Liver (tissue), 8 donors: ENCODE measurements at regions not wholly inside any gene's neighbourhood (a gene's known extent, or its start where the extent isn't known, plus 50 kb on each side); places are given as distances from the start of the nearest gene placed in this dataset.

ENCODE experiments used
- DNase-seq: peaks from one replicate; pipeline ENCODE4 v3.0.0-alpha.2; 2017; ENCODE audit warnings: low spot score
- H3K27ac ChIP-seq, 2 donors: one replicate each; pipeline ENCODE4 v1.7.0; 2013; ENCODE audit warnings: inconsistent platforms in 2 of 2, low read length in 2 of 2, control low read depth in 1 of 2, low read depth in 1 of 2, mild to moderate bottlenecking in 1 of 2
- H3K27me3 ChIP-seq, 4 donors: one replicate each; pipeline versions ENCODE4 v1.6.1 to v1.7.0; 2013; ENCODE audit warnings: low read length in 3 of 4, inconsistent platforms in 1 of 4, mild to moderate bottlenecking in 1 of 4, moderate library complexity in 1 of 4; ENCODE audit not compliant: control insufficient read depth in 4 of 4, insufficient read depth in 4 of 4
- H3K36me3 ChIP-seq, 4 donors: one replicate each; pipeline versions ENCODE4 v1.6.1 to v1.7.0; 2013; ENCODE audit warnings: low read length in 3 of 4, mild to moderate bottlenecking in 3 of 4, low read depth in 1 of 4, moderate library complexity in 1 of 4; ENCODE audit not compliant: control insufficient read depth in 4 of 4, insufficient read depth in 3 of 4
- H3K4me1 ChIP-seq, 4 donors: one replicate each; pipeline versions ENCODE4 v1.6.1 to v1.7.0; 2013; ENCODE audit warnings: low read length in 3 of 4, mild to moderate bottlenecking in 3 of 4, moderate library complexity in 1 of 4; ENCODE audit not compliant: control insufficient read depth in 4 of 4, insufficient read depth in 4 of 4
- H3K4me3 ChIP-seq, 3 donors: one replicate each; pipeline versions ENCODE4 v1.6.1 to v1.7.0; 2013; ENCODE audit warnings: low read length in 3 of 3, control low read depth in 1 of 3, low read depth in 1 of 3, mild to moderate bottlenecking in 1 of 3
- H3K9ac ChIP-seq, 2 donors: one replicate each; pipeline ENCODE4 v1.7.0; 2013; ENCODE audit warnings: low read length in 2 of 2, mild to moderate bottlenecking in 2 of 2, moderate library complexity in 2 of 2, control low read depth in 1 of 2, low read depth in 1 of 2
- H3K9me3 ChIP-seq, 4 donors: one replicate each; pipeline versions ENCODE4 v1.6.1 to v1.7.0; 2013; ENCODE audit warnings: low read length in 3 of 4; ENCODE audit not compliant: control insufficient read depth in 4 of 4
- ATF3 ChIP-seq: IDR thresholded peaks from 2 replicates; pipeline ENCODE4 v1.6.1; 2016; ENCODE audit warnings: antibody characterized with exemption
- CTCF ChIP-seq: fragments of 150-350 bp; IDR thresholded peaks from 2 replicates; pipeline ENCODE4 v1.5.1; 2017; ENCODE audit warnings: improper control_type of control experiment, low read depth, low read length; ENCODE audit not compliant: missing input control
- EGR1 ChIP-seq, 2 donors: IDR thresholded peaks; 2 replicates each; pipeline ENCODE4 v1.6.1; 2016 to 2018; ENCODE audit warnings: antibody characterized with exemption in 2 of 2, low read depth in 2 of 2
- FOXA1 ChIP-seq: IDR thresholded peaks from 2 replicates; pipeline ENCODE4 v1.6.1; 2016; ENCODE audit warnings: antibody characterized with exemption
- FOXA2 ChIP-seq: IDR thresholded peaks from 2 replicates; pipeline ENCODE4 v1.6.1; 2016; ENCODE audit warnings: antibody characterized with exemption
- GABPA ChIP-seq, 2 donors: IDR thresholded peaks in 1 of 2; conservative IDR thresholded peaks in 1 of 2; 2 replicates each; pipeline ENCODE4 v1.6.1; 2016; ENCODE audit warnings: antibody characterized with exemption in 2 of 2, mild to moderate bottlenecking in 1 of 2, moderate library complexity in 1 of 2
- HNF4A ChIP-seq, 2 donors: conservative IDR thresholded peaks; 2 replicates each; pipeline ENCODE4 v1.6.1; 2016; ENCODE audit warnings: antibody characterized with exemption in 2 of 2, mild to moderate bottlenecking in 2 of 2
- HNF4G ChIP-seq: IDR thresholded peaks from 2 replicates; pipeline ENCODE4 v1.6.1; 2016; ENCODE audit warnings: antibody characterized with exemption
- JUND ChIP-seq, 2 donors: IDR thresholded peaks; 2 replicates each; pipeline ENCODE4 v1.6.1; 2016; ENCODE audit warnings: antibody characterized with exemption in 2 of 2
- MAX ChIP-seq: IDR thresholded peaks from 2 replicates; pipeline ENCODE4 v1.6.1; 2016; ENCODE audit warnings: antibody characterized with exemption
- NR2F2 ChIP-seq: IDR thresholded peaks from 2 replicates; pipeline ENCODE4 v1.6.1; 2016; ENCODE audit warnings: antibody characterized with exemption
- RAD21 ChIP-seq, 2 donors: IDR thresholded peaks; 2 replicates each; pipeline ENCODE4 v1.6.1; 2016; ENCODE audit warnings: antibody characterized with exemption in 2 of 2, mild to moderate bottlenecking in 2 of 2
- TAF1 ChIP-seq: conservative IDR thresholded peaks from 2 replicates; pipeline ENCODE4 v1.6.1; 2016; ENCODE audit warnings: antibody characterized with exemption, mild to moderate bottlenecking
- YY1 ChIP-seq: IDR thresholded peaks from 2 replicates; pipeline ENCODE4 v1.6.1; 2016; ENCODE audit warnings: antibody characterized with exemption, mild to moderate bottlenecking
- WGBS: extraction: QIAGEN DNeasy Blood & Tissue Kit; methylation state at CpG from one replicate; pipeline ENCODE4 v1.1.7; 2013; 5-methylcytosine and 5-hydroxymethylcytosine counted together
- TF ChIP-seq, protein P1 (sequence below): IDR thresholded peaks from 2 replicates; pipeline ENCODE4 v1.6.1; 2016; ENCODE audit warnings: antibody characterized with exemption, mild to moderate bottlenecking
- donor health status: healthy.
- donor health status: healthy.
- donor health status: healthy.
- donor health status: healthy.
- donor health status: healthy.

DNA sequence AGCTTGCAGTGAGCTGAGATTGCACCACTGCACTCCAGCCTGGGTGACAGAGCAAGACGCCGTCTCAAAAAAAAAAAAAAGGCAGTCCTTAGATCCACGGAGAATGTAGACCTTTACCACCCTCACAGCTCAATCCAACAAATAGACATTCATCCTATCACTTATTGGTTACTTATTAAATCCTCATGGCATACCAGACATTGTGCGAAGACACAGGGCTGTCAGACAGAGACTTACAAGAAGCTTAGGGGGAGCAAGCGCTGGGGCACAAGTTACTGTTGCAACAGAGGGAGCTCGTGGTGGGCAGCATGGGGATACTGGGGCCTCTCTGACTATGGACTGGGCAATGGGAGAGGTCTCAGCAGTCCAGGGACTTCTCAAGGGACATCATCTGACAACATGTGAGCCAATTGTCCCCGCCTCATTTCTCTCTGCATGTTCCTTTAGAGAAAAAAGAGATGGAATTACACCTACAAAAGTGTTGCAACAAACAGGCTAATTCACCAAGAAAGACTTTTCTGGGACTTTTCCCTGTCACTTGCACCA lies 82.8 kb upstream of the TNS3 start (continued):
- TF ChIP-seq CTCF (no peak), HNF4A (conservative IDR thresholded peaks at IDR 0.05) (no peak)

GRCh38 chr7:47663851-47664250 lies 81.9 kb upstream of the TNS3 start:
- no peak for DNase-seq
- Histone ChIP-seq H3K9me3 (no peaks in the 10 kb centered on the region), H3K36me3 (no peaks in the 10 kb centered on the region), H3K4me1 (peaks cover 0 to 9% (median 6%) of the 10 kb centered on the region in 4 donors), H3K27me3 (no peaks in the 10 kb centered on the region), H3K9ac (no peak overlapping the region), H3K27ac (no peak overlapping the region), H3K4me3 (no peak overlapping the region)
- WGBS, result 86% methylated on average over 1 of the region's 1 CpG
- TF ChIP-seq, protein P1, sequence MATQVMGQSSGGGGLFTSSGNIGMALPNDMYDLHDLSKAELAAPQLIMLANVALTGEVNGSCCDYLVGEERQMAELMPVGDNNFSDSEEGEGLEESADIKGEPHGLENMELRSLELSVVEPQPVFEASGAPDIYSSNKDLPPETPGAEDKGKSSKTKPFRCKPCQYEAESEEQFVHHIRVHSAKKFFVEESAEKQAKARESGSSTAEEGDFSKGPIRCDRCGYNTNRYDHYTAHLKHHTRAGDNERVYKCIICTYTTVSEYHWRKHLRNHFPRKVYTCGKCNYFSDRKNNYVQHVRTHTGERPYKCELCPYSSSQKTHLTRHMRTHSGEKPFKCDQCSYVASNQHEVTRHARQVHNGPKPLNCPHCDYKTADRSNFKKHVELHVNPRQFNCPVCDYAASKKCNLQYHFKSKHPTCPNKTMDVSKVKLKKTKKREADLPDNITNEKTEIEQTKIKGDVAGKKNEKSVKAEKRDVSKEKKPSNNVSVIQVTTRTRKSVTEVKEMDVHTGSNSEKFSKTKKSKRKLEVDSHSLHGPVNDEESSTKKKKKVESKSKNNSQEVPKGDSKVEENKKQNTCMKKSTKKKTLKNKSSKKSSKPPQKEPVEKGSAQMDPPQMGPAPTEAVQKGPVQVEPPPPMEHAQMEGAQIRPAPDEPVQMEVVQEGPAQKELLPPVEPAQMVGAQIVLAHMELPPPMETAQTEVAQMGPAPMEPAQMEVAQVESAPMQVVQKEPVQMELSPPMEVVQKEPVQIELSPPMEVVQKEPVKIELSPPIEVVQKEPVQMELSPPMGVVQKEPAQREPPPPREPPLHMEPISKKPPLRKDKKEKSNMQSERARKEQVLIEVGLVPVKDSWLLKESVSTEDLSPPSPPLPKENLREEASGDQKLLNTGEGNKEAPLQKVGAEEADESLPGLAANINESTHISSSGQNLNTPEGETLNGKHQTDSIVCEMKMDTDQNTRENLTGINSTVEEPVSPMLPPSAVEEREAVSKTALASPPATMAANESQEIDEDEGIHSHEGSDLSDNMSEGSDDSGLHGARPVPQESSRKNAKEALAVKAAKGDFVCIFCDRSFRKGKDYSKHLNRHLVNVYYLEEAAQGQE, result no peak
- no peak for TF ChIP-seq FOXA1

GRCh38 chr7:47663213-47663612 lies 81.3 kb upstream of the TNS3 start:
- H3K36me3 ChIP-seq, result no peaks in the 10 kb centered on the region
- H3K27me3 ChIP-seq, result no peaks in the 10 kb centered on the region
- WGBS, result 84% methylated on average over 5 of the region's 5 CpGs
- H3K27ac ChIP-seq, result no peak overlapping the region
- no peaks in the 10 kb centered on the region for H3K9me3 ChIP-seq
- no peak for DNase-seq
- no peak for TF ChIP-seq YY1
- TF ChIP-seq JUND (IDR thresholded peaks at IDR 0.05), result no peak
- TF ChIP-seq FOXA1, result no peak
- no peak overlapping the region for H3K4me3 ChIP-seq
- H3K4me1 ChIP-seq, result peaks cover 0 to 9% (median 6%) of the 10 kb centered on the region in 4 donors
- H3K9ac ChIP-seq, result no peak overlapping the region

GRCh38 chr7:47661051-47661714 lies 79.3 kb upstream of the TNS3 start:
- H3K27ac ChIP-seq, result no peak overlapping the region
- H3K27me3 ChIP-seq, result no peaks in the 10 kb centered on the region
- 87% methylated on average over 7 of the region's 7 CpGs for WGBS
- H3K4me1 ChIP-seq, result peaks cover 0 to 9% (median 6%) of the 10 kb centered on the region in 4 donors
- no peaks in the 10 kb centered on the region for H3K9me3 ChIP-seq
- H3K9ac ChIP-seq, result no peak overlapping the region
- no peak for DNase-seq
- H3K36me3 ChIP-seq, result no peaks in the 10 kb centered on the region
- H3K4me3 ChIP-seq, result no peak overlapping the region
- TF ChIP-seq EGR1 (IDR thresholded peaks at IDR 0.05; ENCODE audit: low read depth in 2 of 2) (no peak), GABPA (IDR thresholded peaks at IDR 0.05 in 1 of 2, conservative IDR thresholded peaks at IDR 0.05 in 1 of 2) (no peak), HNF4G (no peak), NR2F2 (no peak), MAX (no peak), ATF3 (no peak), RAD21 (IDR thresholded peaks at IDR 0.05) (no peak), TAF1 (no peak), FOXA2 (no peak), HNF4A (conservative IDR thresholded peaks at IDR 0.05) (no peak)
- TF ChIP-seq, protein P1, result no peak
